HG03354 (cell line): ENCODE measurements at regions not wholly inside any gene's neighbourhood (a gene's known extent, or its start where the extent isn't known, plus 50 kb on each side); places are given as distances from the start of the nearest gene placed in this dataset.

Experiments
- ATAC-seq: cut with Tn5 transposase; IDR thresholded peaks from one replicate; pipeline ENCODE4 v1.9.1; 2021; ENCODE audit warnings: mild to moderate bottlenecking; ENCODE audit not compliant: unreplicated experiment, poor library complexity, severe bottlenecking

GRCh38 chr12:11946161-11946560, 124.6 kb upstream of the BCL2L14 start:
- no peak for ATAC-seq

DNA sequence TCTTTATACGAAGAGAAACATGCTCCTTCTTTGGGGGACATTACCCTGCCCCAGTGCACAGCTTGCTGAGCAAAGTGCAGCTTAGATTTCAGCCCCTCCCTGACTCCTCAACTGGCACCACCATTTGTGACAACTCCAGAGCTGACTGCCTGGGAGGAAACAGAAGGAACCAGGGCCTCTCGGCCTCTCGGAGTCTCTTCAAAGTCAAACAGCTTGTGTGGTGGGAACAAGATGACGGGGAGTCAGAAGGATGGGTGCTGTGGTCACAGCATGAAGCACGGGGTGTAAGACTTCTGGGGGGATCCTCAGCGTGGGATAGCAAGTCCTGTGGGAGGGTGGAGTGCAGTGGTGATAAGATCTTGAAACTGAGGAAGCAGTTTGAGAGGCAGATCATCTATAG, 123.5 kb upstream of the BCL2L14 start:
- ATAC-seq: no peak

DNA sequence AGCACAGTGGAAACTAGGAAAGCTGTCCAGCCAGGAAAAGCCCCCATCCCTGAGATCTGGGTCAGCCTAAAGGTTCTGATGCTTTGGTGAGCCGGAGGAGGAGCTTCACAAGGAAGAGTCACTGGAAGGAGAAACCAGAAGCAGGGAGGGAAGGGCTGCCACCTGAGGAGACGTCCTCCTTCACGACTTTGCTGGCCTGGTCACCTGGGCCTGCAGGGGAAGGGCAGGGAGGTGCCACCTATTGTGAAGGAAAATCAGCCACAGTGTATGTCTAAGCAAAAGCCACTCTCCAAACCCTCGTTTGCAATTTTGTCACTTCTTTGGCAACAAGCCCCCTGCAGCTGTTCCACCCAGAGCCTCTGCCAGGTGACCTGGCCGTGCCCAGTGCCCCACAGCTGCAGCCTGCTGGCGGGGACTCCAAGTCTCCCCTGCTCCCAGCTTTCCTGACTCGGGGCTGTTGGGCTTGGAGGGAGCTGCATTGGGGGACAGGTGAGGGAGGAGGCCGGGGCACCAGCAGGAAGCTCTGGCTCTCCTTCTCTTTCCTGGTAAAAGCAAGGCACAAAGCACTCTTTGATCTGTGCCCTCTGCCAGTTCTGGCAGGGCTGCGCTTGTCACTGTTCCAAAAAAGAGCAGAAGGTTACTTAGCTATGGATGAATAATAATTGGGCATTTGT, 120.9 kb upstream of the BCL2L14 start:
- ATAC-seq: no peak

DNA sequence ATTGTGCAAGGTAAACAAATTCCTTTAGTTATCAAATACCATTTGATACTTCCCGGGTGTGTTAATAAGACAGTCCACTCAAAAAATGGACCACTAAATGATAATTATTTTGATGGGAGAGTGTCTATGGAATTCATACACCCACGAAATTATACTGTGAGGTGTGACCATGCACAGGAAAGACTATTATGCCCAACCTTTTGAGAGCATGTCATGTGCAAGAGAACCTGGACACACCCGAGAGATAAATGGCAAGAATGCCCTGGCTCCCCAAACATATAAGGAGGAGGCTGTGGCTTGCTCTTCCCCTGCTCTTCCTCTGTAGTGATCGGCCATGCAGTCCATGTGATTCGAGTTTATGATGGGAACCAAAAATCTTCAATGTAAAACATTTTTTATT, 119.5 kb upstream of the BCL2L14 start:
- ATAC-seq: no peak

DNA sequence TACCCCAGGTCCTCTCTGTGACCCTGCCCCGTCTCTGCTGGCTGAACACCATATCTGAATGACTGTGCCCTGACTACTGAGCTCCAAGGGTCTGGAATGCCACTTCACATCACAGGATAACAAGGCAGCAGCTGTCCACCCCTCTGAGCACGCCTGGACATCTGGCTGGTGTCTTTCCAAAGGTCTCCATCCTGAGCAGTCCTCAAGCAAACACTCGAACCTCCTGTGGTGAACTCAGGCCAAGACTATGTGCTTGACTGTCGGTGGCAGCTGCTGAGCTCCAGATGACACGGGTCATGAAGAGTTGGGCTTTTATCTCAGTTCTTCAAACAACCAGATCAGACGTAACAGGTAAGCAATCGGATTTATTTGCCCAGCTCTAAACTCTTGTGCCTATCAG, 117.2 kb upstream of the BCL2L14 start:
- no peak for ATAC-seq

- no peak for ATAC-seq
These were observed 116.6 kb upstream of the BCL2L14 start for GRCh38 chr12:11954181-11954580.

DNA sequence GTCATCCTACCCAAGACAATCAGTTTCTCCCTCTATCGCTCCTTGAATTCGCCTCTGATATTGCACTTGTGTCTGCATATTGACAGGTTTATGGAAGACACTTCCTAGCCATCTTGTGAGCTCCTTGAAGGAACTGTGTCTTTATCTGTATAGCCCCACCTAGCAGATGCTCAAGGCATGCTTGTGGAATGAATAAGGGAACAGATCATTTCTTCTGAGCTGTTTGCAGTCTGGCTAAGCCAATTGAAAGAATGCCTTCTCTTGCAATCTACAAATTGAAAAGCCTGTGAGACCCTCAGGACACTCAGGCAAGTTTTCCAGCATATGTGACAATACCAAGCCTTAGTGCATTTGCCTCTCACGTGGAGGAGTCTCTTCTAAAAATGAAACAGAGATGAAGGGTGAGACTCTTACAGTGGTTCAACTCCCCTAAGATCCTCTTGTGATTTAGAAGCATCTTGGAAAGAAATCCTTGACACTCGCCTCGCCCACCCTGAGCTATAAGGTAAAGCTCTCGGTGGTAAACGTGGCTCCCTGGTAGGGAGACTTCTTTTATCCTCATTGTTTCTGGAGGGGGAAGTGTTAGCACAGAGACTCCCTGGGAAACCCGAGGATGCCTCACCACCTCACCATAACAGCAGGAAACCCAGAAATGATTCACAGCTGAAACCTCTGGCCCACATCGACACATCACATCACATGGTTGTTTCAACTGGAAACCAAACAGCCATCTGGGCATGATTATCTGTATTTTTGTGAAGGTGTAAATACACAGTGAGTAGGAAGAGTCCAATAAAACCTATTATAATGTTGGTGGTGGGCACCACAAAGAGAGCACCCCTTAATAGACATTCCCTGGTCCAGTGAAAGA, 112.3 kb upstream of the BCL2L14 start:
- ATAC-seq: no peak

- no peak for ATAC-seq
These were observed 111.5 kb upstream of the BCL2L14 start for GRCh38 chr12:11959117-11959823.

GRCh38 chr12:11960646-11961045, 110.1 kb upstream of the BCL2L14 start:
- ATAC-seq: no peak

- ATAC-seq: no peak
These were observed 109.1 kb upstream of the BCL2L14 start for GRCh38 chr12:11961686-11962085.

DNA sequence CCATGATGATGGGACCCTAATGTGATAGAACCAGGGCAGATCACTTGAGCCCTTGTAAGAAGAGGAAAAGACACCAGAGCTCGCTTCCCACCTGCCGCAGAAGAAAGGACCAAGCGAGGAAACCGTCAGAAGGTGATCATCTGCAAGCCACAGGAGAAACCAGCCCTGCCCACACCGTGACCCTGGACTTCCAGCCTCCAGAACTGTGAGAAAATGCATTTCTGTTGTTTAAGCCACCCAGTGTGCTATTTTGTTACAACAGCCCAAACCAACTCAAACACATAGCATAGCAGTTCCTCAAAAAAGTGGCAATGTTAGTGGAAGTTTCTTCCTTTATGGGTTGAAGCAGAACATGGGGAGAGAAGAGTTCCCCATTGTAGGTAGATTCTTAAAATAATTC, 107.9 kb upstream of the BCL2L14 start:
- no peak for ATAC-seq

DNA sequence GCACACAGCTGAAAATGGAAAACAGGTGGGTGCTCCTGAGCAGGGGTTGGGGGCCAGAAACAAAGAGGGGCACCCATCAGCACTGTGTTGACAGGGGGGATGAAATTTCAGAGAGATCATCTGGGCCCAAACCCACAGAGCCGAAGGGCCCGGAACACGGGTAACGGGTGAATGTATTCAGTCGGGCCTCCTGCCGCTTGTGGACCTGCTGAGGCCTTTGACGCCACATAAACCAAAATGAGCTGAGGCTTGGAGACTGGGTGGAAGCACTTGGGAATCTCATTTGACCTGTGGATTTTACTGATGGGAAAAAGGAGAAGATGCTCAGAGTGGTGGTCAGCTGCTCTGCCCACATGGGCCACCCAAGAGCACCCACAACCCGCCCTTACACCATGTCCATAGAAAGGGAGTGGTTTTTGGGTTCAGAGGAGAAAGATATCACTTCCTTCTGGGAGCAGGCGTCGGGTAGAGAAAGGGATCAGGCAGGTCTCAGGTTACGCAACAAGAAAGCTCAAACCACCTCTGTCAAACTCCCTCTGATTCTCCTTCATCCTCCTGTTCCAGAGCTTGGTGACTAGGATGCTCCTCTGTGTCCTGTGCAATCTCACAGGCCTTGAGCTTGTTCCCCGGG, 106.8 kb upstream of the BCL2L14 start:
- no peak for ATAC-seq

GRCh38 chr12:11965258-11965910, 105.4 kb upstream of the BCL2L14 start:
- ATAC-seq: no peak

DNA sequence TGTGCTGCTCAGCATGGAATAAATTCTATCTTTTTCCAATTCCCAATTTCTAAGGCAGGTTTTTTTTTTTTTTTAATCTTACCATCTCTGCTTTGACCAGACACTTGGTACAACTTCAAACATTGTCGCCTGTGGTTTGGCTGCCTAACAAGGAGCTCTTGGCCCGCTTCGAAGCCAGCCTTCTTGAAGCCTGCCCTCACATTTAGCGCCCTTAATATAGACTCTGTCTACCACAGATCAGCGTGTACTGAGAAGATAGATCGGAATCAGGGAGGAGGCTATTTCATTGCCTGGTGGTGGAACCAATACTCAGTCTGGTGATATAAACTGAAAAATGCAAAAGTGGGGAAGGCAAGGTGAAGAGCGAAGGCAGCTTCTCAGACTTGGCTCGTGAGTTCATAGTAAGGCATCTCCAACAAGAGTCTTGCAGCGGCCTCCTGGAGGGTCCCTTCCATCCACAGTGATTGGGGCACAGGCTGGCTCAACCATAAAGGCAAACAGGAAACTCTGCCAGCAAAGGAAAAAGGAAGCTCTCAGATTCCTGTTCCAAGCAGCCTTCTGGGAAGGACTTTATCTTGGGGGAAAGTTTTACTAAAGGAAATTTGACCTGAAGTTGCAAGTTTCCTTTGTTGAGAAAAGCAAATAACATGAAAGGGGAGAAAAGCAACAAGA, 103.2 kb upstream of the BCL2L14 start:
- ATAC-seq: no peak

DNA sequence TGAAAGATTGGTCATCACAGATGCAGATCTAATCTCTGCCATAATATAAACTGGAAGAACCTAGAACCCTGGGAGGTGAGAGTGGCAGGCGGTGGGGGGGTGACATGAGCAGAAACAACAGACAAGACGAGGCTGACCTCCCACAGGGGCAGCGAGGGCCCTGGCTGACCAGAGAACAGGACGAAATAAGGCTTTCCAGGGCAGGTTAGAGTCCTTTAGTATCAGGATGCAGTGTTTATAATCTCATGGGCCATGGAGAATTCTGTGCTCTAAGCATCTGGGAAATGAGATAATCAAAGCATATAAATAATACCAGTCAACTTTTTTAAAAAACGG, 102.7 kb upstream of the BCL2L14 start:
- ATAC-seq: no peak

GRCh38 chr12:11968516-11968915, 102.2 kb upstream of the BCL2L14 start:
- ATAC-seq: no peak

DNA sequence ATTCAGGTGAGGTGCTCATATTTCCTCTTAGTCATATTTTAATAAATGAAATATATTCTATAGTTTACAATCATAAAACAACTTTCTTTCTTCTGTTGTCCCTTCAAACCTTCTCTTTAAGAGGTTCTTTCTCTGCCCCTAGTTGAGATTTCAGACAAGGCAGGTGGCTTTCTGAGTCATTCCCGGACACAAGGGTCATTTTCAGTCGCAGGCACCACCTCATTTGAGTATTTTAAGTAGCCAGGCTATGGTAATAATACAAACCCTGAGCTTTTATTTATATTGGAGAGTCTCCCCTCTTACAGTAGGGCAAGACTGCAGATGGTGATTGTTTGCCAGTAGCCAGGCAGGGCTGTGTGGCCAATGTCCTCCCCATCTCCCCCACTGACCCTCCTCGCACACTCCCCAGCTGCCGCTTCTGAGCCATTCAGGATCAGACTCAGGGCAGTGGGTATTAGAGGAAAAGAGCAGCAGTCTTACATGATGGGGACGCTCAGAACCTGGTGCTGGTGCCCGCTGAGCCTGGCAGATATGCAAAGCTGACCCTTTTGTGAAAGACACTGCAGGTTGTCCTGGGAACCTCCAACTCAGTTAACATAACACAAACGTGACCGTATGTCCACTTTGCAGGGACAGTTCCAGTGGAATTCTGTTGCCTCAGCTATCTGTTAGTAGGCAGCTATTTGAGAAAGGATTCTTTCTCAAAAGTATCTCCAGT, 101.1 kb upstream of the BCL2L14 start:
- peak; percentile 78 for ATAC-seq

GRCh38 chr12:11970155-11970520, 100.6 kb upstream of the BCL2L14 start:
- ATAC-seq: no peak

- no peak for ATAC-seq
These were observed 97.3 kb upstream of the BCL2L14 start for GRCh38 chr12:11973396-11973795.
